OCI-LY7 (cell line): ENCODE measurements at regions not wholly inside any gene's neighbourhood (a gene's known extent, or its start where the extent isn't known, plus 50 kb on each side); places are given as distances from the start of the nearest gene placed in this dataset.

Experiments
- EZH2phosphoT487 ChIP-seq: fragments of 200-600 bp; sonication (generic); IDR thresholded peaks from 2 replicates; pipeline ENCODE4 v1.6.1; 2018; ENCODE audit warnings: low read depth, borderline replicate concordance, mild to moderate bottlenecking, mixed run types, antibody characterized with exemption, low read length, moderate library complexity, mixed read lengths
- TF ChIP-seq, protein P1 (sequence below): fragments of 200-600 bp; sonication (generic); conservative IDR thresholded peaks from 2 replicates; pipeline ENCODE4 v1.5.1; 2014; ENCODE audit warnings: mild to moderate bottlenecking, antibody characterized with exemption, low read length, moderate library complexity, mixed read lengths

DNA sequence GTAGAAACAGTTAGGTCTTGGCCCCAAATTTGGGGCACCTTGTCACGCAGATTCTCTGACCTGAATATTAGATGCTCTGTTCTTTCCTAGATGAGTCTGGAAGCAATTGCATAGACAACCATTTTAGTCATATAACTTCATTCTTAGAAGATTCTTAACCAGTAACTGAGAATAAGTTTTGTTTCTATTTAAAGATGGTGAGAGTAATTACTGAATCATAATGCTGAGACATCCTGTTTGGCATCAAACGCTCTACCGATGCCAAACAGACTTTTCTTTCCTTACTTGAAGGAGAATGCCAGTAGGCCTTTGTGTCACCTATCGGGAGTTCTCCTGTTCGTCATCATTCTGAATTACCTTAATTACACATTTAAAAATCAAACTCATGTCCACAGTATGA lies 131.6 kb upstream of the ID4 start:
- no peak for TF ChIP-seq EZH2phosphoT487
- TF ChIP-seq, protein P1, sequence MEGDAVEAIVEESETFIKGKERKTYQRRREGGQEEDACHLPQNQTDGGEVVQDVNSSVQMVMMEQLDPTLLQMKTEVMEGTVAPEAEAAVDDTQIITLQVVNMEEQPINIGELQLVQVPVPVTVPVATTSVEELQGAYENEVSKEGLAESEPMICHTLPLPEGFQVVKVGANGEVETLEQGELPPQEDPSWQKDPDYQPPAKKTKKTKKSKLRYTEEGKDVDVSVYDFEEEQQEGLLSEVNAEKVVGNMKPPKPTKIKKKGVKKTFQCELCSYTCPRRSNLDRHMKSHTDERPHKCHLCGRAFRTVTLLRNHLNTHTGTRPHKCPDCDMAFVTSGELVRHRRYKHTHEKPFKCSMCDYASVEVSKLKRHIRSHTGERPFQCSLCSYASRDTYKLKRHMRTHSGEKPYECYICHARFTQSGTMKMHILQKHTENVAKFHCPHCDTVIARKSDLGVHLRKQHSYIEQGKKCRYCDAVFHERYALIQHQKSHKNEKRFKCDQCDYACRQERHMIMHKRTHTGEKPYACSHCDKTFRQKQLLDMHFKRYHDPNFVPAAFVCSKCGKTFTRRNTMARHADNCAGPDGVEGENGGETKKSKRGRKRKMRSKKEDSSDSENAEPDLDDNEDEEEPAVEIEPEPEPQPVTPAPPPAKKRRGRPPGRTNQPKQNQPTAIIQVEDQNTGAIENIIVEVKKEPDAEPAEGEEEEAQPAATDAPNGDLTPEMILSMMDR: no peak
